Stimulated activated CD4-positive, alpha-beta T cell treated with anti-CD3 and anti-CD28 coated beads, Interleukin-1b, Interleukin-23, amount 100 ng/mL, for 4 hours (primary cell): ENCODE measurements at regions not wholly inside any gene's neighbourhood (a gene's known extent, or its start where the extent isn't known, plus 50 kb on each side); places are given as distances from the start of the nearest gene placed in this dataset.
"Not testable (repeated sequence)": the region's sequence is repeated elsewhere in the genome, so short reads cannot be mapped to it uniquely, and the experiment has no call there.

Source experiments
- DNase-seq, 2 donors: peaks; one replicate each; pipeline ENCODE4 v3.0.0-alpha.2; 2020; ENCODE audit warnings: low read depth in 2 of 2

GRCh38 chr10:42533866-42534265, 104.5 kb downstream of the ZNF33B start:
- not testable (repeated sequence) for DNase-seq

DNA sequence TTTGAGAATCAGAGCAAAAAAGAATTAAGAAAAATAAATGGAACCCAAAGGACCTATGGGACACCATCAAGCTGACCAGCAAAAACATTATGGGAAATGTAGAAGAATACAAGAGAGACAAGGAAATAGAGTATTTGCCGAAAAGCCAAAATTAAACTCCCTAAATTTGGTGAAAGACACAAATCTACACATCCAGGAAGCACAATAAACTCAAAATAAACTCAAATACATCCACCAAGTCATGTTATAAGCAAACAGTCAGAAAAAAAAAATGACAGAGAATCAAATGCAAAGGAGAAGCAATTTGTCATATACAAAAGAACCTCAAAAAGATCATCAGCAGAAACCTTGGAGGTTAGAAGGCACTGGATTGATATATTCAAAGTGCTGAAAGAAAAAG, 105.4 kb downstream of the ZNF33B start:
- no peak for DNase-seq

DNA sequence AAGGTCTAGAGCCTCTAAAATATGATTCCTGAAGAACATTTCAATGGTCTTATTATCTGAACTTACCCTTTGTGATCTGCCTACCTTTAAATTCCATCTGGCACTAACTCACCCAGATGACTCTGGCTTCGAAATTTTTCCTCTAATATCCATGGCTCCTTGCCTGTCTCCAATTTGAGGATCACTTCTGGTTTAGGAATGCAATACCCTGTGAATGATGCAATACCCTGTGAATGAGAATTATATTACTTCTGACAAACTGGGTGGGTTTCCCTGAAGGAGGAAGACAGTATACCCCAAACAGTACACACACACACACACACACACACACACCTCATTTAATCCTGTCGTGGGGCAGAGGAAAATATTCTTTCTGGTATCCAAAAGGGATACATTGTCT, 115.3 kb downstream of the ZNF33B start:
- DNase-seq: no peak

GRCh38 chr10:42519761-42520460, 118.5 kb downstream of the ZNF33B start:
- DNase-seq: no peak

- DNase-seq: no peak
Measured at GRCh38 chr10:42519079-42519478, 119.3 kb downstream of the ZNF33B start.

GRCh38 chr10:42513921-42514320, 124.4 kb downstream of the ZNF33B start:
- DNase-seq: no peak

DNA sequence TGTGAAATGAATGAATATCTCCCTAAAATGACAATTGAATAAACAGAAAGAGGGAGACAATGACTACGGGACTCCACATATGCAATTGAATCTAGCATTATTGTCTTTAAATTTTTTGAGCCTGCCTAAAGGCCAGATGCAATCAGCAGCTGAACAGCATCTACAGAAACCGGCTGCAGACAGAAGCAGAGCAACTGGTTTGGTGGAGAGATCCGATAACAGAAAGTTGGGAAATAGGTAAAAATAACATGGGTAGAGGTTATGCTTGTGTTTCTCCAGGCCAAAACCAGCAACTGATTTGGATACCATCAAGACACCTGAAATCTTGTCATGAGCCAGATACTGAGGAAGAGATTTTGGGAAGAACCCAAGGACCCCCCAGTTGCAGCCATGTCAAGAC, 146.6 kb downstream of the ZNF33B start:
- DNase-seq: no peak

- DNase-seq: no peak
Measured at GRCh38 chr10:42491001-42491592, 147.3 kb downstream of the ZNF33B start.

- no peak for DNase-seq
Measured at GRCh38 chr10:42490368-42490767, 148.0 kb downstream of the ZNF33B start.

DNA sequence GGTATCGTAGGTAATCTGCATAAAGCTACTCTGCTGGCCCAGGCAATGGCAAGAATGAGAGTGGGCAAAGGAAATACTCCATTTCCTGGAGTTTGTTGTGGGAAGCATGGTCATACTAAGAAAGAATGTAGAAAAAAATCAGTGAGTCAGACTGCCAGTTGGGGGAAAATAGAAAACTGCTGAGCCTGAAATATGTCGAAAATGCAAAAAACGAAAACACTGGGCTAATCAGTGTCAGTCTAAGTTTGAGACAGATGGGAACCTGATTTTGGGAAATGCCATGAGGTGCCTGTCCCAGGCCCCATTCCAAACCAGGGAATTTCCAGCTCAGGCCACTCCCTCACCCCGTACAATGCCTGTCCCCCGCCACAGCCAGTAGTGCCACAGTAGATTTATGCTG, 150.0 kb downstream of the ZNF33B start:
- DNase-seq: no peak

DNA sequence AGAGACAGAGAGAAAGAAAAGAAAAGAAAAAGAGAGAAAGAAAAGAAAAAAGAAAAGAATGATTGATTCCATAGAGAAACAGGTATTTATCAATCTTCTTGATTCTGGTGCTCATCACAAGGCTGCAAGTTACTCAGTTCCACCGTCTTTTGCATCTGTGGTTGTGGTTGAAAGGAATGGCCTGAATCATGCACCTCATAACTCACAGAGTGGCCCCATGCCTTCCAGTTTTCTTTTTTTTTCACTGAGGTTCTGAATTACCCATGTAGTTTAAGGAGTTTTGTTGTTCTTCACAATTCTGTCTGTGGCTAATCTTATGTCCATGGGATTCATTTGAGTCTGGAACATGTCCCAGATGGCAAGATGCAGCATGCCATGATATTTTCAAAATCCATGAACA, 156.0 kb downstream of the ZNF33B start:
- no peak for DNase-seq

DNA sequence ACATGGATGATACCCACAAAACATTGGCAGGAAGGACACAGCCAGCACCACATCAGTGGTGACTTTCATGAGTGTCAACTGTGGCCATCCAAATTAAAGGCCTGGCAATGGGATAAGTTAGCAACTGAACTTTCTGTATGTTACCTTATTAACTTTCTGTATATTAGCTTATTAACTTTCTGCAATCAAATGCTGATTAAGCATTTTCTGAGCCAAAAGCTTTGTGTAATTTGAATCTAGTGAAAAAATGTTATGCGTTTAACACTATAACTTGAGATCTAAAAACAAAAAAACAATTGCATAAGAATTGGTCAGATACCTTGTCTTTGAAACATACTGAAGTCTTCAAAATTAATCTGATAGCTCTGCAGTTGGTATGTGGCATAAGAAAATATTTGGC, 159.3 kb downstream of the ZNF33B start:
- no peak for DNase-seq

DNA sequence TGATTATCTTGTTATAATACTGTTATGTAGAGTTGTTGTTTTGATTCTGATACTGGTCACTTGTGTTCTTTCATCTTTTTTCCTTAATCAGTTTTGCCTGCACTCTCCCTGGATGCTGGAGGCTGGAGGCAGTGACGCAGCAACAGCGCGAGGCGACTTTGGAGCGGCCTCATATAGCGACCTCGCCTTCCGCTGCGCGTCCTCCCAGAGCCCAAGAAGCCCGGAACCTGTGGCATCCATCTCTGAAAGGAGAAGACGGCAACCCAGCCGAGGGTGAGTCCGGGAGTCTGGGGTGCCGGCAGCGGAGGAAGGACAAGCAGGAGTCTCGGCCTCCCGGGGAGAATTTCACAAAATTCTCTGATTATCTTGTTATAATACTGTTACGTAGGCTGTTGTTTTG, 161.2 kb downstream of the ZNF33B start:
- DNase-seq: no peak

DNA sequence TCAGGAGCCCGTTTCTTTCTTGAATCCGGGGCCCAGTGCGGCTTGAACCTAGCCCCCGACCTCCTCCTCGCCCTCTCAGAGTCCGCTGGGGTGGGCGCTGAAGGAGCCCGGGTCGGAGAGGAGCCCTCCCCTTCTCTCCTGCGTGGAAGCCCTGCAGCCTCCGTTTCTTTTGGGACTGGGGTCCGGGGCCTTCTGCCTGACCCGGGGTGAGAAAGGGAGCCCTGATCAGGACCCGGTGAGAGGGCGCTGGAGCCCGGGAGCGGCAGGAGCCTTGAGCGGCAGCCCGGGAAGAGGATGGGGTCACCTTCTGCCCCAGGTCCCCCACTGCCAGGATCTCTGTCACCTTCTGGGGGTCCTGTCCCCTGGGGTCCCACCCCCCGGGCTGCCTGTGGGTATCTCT, 162.3 kb downstream of the ZNF33B start:
- no peak for DNase-seq

DNA sequence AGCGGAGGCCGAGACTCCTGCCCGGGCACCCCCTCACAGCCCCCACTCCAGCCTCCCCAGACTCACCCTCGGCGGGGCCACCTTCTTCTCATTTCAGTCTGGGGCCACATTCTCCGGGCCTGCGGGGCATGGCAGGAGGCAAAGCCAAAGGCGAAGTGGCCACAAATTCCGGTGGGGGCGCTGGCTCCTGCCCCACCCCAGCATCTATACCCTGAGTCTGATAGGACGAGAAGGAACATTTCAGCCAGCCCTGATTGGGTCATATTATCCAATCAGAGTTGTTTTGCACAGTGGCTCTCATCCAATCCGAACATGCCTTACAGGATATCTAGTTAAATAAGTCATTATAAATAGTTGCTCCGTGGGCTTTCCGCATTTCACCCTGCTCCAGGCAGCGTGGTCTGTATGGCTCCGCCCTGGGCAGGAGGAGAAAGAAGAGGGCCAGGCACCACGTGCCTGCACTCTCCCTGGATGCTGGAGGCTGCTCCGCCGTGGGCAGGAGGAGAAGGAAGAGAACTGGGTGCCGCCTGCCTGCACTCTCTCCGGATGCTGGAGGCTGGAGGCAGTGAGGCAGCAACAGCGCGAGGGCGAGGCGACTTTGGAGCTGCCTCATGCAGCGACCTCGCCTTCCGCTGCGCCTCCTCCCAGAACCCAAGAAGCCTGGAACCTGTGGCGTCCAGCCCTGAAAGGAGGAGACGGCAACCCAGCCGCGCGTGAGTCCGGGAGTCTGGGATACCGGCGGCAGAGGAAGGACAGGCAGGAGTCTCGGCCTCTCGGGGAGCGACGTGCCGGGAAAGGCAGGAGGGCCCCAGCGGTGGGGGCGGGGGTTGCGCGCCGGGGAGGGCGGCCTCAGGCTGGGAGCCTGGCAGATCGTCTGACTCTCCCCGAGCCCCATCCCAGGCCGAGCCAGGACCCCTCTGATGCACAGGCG, 162.9 kb downstream of the ZNF33B start:
- DNase-seq: no peak

DNA sequence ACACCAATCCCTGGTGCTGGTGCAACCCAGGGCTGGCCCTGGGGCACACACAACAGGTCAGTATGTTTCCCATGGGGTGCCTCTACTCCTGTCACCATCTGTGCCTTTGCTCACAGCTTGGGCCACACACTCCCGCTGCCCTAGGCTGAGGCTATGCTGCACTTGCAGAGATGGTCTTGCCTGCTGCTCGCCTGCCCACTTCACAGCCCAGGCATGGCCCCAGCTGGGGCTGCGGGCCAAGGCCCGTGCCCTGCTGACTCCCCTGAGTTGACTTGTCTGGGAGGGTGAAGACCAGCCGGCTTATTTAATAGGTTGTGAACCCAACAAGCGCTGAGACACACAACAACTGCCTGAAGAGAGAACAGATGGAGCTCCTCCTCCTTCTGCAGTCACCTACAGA, 184.1 kb downstream of the ZNF33B start:
- no peak for DNase-seq

DNA sequence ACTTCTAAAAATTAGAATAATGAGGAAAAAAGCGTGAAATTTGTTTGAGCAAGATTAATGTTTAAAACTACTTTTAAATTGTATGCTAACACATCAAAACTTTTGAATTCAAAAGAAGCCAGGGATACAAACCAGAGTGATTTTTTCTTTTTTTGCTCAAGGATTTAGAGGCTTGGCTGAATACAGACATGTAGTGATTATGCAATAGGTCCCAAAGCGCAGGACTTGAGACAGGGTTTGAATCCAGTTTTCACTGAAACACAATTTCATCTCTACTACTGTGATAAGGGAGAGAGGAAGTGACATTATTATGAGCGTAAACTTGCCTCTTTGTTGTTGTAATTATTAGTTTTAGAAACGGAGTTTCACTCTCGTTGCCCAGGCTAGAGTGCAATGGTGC, 207.3 kb downstream of the ZNF33B start:
- DNase-seq: no peak

- DNase-seq: no peak
Measured at GRCh38 chr10:42428534-42428933, 209.8 kb downstream of the ZNF33B start.

GRCh38 chr10:42422911-42423310, 215.5 kb downstream of the ZNF33B start:
- DNase-seq: no peak

DNA sequence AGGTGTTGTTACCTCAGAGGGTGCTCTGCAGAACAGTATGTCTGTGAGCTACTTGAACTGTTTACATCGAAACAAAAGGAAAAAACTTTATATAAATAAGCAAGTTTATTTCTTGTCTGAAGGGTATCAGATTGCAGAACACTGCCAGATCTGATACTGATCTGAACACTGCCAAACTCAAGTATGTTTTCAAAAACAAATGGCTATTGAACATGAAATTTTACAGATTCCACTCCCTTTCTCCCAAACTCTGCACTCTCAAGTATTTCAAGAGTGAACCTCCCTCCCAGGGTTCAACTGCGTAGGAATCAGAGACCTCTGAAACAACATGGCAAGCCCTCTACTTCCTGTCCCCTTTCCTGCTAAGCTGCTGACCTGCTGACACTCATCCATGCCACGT, 216.6 kb downstream of the ZNF33B start:
- DNase-seq: no peak

DNA sequence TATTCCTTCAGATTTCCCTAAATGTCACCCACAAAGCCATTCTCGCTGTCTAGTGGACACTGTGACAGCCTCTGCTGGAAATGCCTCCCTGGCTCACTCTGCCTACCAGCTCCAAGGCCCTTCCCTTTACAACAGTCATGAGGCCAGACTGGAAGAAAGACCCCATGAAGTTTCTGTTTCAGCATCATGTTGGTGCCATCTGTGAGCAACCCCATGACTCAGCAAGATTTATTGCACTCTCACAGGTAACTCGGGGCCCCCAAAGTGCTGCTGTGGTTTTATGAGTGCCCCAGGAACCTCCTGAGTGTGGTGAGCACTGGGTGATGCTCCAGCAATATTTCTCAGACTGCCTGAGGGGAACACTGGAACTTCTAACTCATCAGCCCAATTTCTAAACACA, 218.6 kb downstream of the ZNF33B start:
- no peak for DNase-seq

GRCh38 chr10:42380926-42381547, 257.3 kb downstream of the ZNF33B start:
- no peak for DNase-seq
